ENCODE measurements at regions not wholly inside any gene's neighbourhood (a gene's known extent, or its start where the extent isn't known, plus 50 kb on each side); places are given as distances from the start of the nearest gene placed in this dataset.

DNA sequence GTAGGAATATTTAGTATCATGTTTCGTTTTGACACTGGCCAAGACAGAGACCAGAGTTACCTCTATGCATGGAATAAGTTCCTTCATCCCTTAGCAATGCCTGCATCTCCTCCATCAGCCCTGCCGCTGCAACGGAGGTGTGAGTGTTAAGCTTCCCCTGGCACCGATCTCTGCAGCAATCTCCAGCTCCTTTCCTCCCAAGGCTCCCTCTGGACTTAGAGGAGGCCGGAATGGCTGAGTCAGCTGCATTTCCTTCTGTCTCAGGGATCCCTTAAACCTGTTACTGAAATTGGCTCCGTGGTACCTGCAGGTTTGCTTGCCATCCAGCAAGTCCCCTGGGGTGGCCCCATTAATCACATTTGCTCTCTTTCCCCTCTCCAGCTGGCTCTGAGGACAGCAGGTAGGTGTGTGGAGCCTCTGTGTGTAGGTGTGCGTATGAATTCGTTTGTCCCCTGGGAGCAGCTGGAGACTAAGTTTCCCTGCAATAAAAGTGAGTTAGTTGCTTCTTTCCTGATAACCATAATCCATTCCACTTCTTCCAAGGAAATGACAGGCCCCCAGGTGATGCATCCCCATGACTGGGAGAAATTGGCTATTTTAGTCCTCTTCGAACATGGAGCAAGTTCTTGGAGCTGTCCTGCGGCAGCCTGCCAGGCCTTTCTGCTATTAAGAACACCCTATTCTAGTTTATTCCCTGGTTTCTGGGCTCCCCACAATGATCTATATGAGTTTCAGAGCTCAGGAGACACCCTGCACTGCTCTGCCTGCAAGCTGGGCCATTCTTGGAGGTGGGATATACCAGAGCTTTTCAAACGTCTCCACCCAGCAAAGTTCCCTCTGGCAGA lies 457.2 kb upstream of the CADM1 start:
- H3K4me1 ChIP-seq, result no peaks in the 10 kb centered on the region
- no peaks in the 10 kb centered on the region for H3K36me3 ChIP-seq
- H3K9me3 ChIP-seq, result no peaks in the 10 kb centered on the region
- no peak overlapping the region for H3K27ac ChIP-seq
- H3K4me3 ChIP-seq, result no peak overlapping the region
- no peak for DNase-seq
- TF ChIP-seq, protein P1, sequence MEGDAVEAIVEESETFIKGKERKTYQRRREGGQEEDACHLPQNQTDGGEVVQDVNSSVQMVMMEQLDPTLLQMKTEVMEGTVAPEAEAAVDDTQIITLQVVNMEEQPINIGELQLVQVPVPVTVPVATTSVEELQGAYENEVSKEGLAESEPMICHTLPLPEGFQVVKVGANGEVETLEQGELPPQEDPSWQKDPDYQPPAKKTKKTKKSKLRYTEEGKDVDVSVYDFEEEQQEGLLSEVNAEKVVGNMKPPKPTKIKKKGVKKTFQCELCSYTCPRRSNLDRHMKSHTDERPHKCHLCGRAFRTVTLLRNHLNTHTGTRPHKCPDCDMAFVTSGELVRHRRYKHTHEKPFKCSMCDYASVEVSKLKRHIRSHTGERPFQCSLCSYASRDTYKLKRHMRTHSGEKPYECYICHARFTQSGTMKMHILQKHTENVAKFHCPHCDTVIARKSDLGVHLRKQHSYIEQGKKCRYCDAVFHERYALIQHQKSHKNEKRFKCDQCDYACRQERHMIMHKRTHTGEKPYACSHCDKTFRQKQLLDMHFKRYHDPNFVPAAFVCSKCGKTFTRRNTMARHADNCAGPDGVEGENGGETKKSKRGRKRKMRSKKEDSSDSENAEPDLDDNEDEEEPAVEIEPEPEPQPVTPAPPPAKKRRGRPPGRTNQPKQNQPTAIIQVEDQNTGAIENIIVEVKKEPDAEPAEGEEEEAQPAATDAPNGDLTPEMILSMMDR (IDR thresholded peaks at IDR 0.05), result no peak
- intact Hi-C loops (cut with DNase I; ENCODE audit: low total_unique reads), result no loop called here
- H3K27me3 ChIP-seq, result peaks cover 0 to 7% of the 10 kb centered on the region in 2 donors

DNA sequence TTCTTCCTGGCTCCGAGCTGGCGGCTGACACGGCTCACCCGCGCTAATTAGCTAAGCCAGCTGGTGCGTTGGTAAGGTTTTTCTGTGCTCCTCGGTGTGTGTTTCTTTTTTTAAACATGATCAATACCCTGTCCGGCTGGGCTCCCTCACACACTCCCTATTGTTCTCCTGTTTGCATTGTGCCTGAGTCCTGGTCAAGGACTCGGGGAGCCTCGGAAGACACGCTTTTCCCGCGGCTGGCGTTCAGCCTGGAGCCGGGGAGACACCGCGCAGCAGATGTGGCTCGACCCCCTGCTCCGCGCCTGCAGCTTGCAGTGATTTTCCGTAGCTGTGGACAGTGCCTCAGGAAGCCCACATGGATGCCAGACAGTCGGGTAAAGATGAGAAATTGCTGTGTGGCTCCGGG lies 454.9 kb upstream of the CADM1 start:
- Histone ChIP-seq H3K4me3 (no peak overlapping the region), H3K27me3 (peaks cover 0 to 7% of the 10 kb centered on the region in 2 donors), H3K4me1 (no peaks in the 10 kb centered on the region), H3K36me3 (no peaks in the 10 kb centered on the region), H3K27ac (no peak overlapping the region), H3K9me3 (no peaks in the 10 kb centered on the region)
- DNase-seq, result no peak
- TF ChIP-seq, protein P1 (IDR thresholded peaks at IDR 0.05), result no peak
- intact Hi-C loops (cut with DNase I; ENCODE audit: low total_unique reads), result no loop called here

DNA sequence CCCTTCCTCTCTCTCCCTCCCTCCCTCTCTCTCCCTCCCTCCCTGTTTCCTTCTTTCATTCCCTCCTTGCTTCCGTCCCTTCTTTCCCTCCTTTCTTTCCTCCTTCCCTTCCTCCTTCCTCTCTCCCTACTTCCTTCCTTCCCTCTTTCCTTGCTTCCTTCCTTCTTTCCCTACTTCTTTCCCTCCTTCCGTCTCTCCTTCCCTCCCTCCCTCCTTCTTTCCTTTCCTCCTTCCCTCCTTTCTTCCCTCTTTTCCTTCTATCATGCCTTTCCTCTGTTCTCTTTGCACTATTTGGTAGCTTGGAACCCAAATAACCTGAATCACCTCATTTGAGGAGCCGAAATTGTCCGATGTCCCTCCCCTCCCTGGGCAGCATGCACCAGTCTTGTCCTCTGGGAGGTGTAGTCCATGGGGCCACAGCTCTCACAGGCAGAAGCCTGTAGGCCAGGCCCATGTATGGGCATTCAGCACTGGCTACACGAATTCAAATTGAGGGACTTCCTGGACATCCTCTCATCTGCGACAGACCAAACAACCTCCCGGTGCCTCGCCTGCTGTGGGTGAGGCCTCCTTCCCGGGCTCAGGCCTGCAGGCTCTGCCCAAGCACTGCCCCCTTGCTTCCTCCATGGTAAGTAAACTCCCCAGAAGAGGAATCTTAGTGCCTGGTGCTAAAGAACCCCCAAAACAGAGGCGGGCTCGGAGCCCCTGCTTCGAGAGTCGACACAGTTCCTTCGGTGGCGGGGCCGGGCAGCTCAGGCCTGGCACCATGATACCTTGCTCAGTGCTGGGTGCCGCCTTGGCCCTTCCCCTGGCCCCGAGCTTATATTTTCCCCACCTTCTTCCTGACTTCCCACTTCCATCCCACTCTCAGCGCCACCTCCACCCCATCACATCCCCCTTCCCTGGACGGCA lies 454.1 kb upstream of the CADM1 start:
- Histone ChIP-seq H3K9me3 (no peaks in the 10 kb centered on the region), H3K4me3 (no peak overlapping the region), H3K27me3 (peaks cover 0 to 7% of the 10 kb centered on the region in 2 donors), H3K27ac (no peak overlapping the region), H3K4me1 (no peaks in the 10 kb centered on the region), H3K36me3 (no peaks in the 10 kb centered on the region)
- DNase-seq, result no peak
- TF ChIP-seq, protein P1 (IDR thresholded peaks at IDR 0.05), result no peak
- intact Hi-C loops (cut with DNase I; ENCODE audit: low total_unique reads), result no loop called here

- TF ChIP-seq, protein P1 (IDR thresholded peaks at IDR 0.05), result no peak
- H3K4me3 ChIP-seq, result no peak overlapping the region
- H3K27me3 ChIP-seq, result peaks cover 0 to 7% of the 10 kb centered on the region in 2 donors
- H3K36me3 ChIP-seq, result no peaks in the 10 kb centered on the region
- no peak overlapping the region for H3K27ac ChIP-seq
- no peaks in the 10 kb centered on the region for H3K4me1 ChIP-seq
- no peak for DNase-seq
- peaks cover 0 to 12% (median 0%) of the 10 kb centered on the region in 3 donors for H3K9me3 ChIP-seq
- intact Hi-C loops (cut with DNase I; ENCODE audit: low total_unique reads), result no loop called here
Measured at GRCh38 chr11:115955803-115956202, 451.6 kb upstream of the CADM1 start.

DNA sequence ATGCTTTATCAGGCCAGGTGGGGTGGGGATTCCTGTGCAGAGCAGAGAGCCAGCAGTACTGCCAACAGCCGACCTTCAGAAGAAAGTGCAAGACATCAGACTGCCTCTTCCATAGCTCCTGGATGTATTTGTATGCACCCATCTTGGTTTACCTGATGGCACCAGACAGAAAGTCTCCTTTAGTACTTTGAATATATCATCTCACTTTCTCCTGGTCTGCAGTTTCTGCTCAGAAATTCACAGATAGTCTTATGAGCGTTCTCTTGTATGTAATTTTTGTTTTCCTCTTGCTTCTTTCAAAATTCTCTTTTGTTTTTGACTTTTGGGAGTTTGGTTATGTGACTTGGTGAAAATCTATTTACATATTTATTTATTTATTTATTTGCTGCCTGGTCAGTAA lies 446.4 kb upstream of the CADM1 start:
- H3K9me3 ChIP-seq, result peaks cover 0 to 23% (median 7%) of the 10 kb centered on the region in 3 donors
- H3K36me3 ChIP-seq, result no peaks in the 10 kb centered on the region
- H3K4me3 ChIP-seq, result no peak overlapping the region
- H3K4me1 ChIP-seq, result no peaks in the 10 kb centered on the region
- no peak for DNase-seq
- intact Hi-C loops (cut with DNase I; ENCODE audit: low total_unique reads), result no loop called here
- TF ChIP-seq, protein P1 (IDR thresholded peaks at IDR 0.05), result no peak
- no peak overlapping the region for H3K27ac ChIP-seq
- no peaks in the 10 kb centered on the region for H3K27me3 ChIP-seq
